ENCODE measurements at regions not wholly inside any gene's neighbourhood (a gene's known extent, or its start where the extent isn't known, plus 50 kb on each side); places are given as distances from the start of the nearest gene placed in this dataset.

DNA sequence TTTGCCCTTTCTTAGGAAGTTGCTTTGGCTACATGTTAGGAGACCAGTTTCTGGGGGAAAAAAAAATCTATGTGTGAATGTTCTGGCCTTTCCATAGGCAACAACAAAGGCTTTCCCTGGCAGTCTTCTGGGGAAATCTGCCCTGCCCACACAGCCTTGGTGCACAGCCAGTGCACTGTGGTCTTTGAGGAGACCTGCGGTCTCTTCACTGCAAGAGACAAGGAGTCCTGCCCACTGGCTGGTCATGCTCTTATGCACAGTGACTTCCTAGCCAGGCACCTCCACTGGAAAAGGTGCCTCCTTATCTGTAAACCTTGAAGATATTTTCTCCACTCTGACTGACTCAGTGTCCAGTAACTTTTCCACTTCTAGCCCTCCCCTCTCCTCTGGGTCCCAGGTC is 155.1 kb downstream of the SUCLA2 start:
- Histone ChIP-seq H3K9me3 (ENCODE audit: low read length) (no peaks in the 10 kb centered on the region), H3K4me2 (ENCODE audit: low read length) (no peak overlapping the region), H3K9me2 (ENCODE audit: insufficient read depth, low read length) (no peaks in the 10 kb centered on the region), H3K9ac (ENCODE audit: low read length) (no peak overlapping the region), H2AFZ (ENCODE audit: low read depth, low read length) (no peak overlapping the region), H3F3A (ENCODE audit: insufficient read depth, low read length, poor library complexity, severe bottlenecking) (no peaks in the 10 kb centered on the region), H3K27ac (ENCODE audit: low read length) (no peak overlapping the region), H3K27me3 (ENCODE audit: insufficient read depth, low read depth, low read length) (no peaks in the 10 kb centered on the region), H3K79me2 (replicated peaks; ENCODE audit: insufficient read depth, low read length) (no peaks in the 10 kb centered on the region), H3K4me3 (ENCODE audit: low read length) (no peak overlapping the region), H3K36me3 (ENCODE audit: insufficient read depth, low read length) (no peaks in the 10 kb centered on the region), H4K20me1 (ENCODE audit: insufficient read depth) (no peaks in the 10 kb centered on the region)
- TF ChIP-seq, protein P1, sequence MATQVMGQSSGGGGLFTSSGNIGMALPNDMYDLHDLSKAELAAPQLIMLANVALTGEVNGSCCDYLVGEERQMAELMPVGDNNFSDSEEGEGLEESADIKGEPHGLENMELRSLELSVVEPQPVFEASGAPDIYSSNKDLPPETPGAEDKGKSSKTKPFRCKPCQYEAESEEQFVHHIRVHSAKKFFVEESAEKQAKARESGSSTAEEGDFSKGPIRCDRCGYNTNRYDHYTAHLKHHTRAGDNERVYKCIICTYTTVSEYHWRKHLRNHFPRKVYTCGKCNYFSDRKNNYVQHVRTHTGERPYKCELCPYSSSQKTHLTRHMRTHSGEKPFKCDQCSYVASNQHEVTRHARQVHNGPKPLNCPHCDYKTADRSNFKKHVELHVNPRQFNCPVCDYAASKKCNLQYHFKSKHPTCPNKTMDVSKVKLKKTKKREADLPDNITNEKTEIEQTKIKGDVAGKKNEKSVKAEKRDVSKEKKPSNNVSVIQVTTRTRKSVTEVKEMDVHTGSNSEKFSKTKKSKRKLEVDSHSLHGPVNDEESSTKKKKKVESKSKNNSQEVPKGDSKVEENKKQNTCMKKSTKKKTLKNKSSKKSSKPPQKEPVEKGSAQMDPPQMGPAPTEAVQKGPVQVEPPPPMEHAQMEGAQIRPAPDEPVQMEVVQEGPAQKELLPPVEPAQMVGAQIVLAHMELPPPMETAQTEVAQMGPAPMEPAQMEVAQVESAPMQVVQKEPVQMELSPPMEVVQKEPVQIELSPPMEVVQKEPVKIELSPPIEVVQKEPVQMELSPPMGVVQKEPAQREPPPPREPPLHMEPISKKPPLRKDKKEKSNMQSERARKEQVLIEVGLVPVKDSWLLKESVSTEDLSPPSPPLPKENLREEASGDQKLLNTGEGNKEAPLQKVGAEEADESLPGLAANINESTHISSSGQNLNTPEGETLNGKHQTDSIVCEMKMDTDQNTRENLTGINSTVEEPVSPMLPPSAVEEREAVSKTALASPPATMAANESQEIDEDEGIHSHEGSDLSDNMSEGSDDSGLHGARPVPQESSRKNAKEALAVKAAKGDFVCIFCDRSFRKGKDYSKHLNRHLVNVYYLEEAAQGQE (IDR thresholded peaks at IDR 0.05; ENCODE audit: borderline replicate concordance): no peak
- TF ChIP-seq, protein P2, sequence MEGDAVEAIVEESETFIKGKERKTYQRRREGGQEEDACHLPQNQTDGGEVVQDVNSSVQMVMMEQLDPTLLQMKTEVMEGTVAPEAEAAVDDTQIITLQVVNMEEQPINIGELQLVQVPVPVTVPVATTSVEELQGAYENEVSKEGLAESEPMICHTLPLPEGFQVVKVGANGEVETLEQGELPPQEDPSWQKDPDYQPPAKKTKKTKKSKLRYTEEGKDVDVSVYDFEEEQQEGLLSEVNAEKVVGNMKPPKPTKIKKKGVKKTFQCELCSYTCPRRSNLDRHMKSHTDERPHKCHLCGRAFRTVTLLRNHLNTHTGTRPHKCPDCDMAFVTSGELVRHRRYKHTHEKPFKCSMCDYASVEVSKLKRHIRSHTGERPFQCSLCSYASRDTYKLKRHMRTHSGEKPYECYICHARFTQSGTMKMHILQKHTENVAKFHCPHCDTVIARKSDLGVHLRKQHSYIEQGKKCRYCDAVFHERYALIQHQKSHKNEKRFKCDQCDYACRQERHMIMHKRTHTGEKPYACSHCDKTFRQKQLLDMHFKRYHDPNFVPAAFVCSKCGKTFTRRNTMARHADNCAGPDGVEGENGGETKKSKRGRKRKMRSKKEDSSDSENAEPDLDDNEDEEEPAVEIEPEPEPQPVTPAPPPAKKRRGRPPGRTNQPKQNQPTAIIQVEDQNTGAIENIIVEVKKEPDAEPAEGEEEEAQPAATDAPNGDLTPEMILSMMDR (IDR thresholded peaks at IDR 0.05; ENCODE audit: poor library complexity, severe bottlenecking): no peak
- TF ChIP-seq TAF1 (IDR thresholded peaks at IDR 0.05; ENCODE audit: low read depth): no peak
- TF ChIP-seq SMC3 (conservative IDR thresholded peaks at IDR 0.05; ENCODE audit: poor library complexity): no peak
- no peak for TF ChIP-seq POLR2AphosphoS5 (IDR thresholded peaks at IDR 0.05)
- no peak for TF ChIP-seq EP300 (conservative IDR thresholded peaks at IDR 0.05; ENCODE audit: poor library complexity, severe bottlenecking)
- TF ChIP-seq RAD21 (conservative IDR thresholded peaks at IDR 0.05): no peak
- TF ChIP-seq MXI1 (conservative IDR thresholded peaks at IDR 0.05; ENCODE audit: poor library complexity, severe bottlenecking): no peak
- no peak for TF ChIP-seq EZH2 (IDR thresholded peaks at IDR 0.05; ENCODE audit: borderline replicate concordance, insufficient read depth, low read length, poor library complexity, severe bottlenecking)

DNA sequence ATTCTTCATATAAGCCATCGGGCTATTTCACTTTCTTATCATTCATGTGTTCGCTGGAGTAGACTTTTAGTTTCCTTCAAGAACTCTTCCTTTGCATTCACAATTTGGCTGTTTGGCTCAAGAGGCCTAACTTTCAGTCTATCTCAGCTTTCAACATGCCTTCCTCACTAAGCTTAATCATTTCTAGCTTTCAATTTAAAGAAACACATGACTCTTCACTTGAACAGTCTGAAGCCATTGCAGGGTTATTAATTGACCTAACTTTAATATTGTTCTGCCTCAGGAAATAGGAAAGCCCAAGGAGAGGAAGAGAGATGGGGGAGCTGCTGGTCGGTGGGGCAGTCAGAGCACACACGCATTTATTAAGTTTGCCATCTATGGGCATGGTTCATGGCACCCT is 158.1 kb downstream of the SUCLA2 start:
- no peaks in the 10 kb centered on the region for H3K36me3 ChIP-seq (ENCODE audit: insufficient read depth, low read length)
- no peak overlapping the region for H3K4me2 ChIP-seq (ENCODE audit: low read length)
- no peaks in the 10 kb centered on the region for H4K20me1 ChIP-seq (ENCODE audit: insufficient read depth)
- no peak for TF ChIP-seq MXI1 (conservative IDR thresholded peaks at IDR 0.05; ENCODE audit: poor library complexity, severe bottlenecking)
- TF ChIP-seq EZH2 (IDR thresholded peaks at IDR 0.05; ENCODE audit: borderline replicate concordance, insufficient read depth, low read length, poor library complexity, severe bottlenecking): no peak
- no peak for TF ChIP-seq TAF1 (IDR thresholded peaks at IDR 0.05; ENCODE audit: low read depth)
- TF ChIP-seq, protein P1 (IDR thresholded peaks at IDR 0.05; ENCODE audit: borderline replicate concordance): no peak
- TF ChIP-seq, protein P2 (IDR thresholded peaks at IDR 0.05; ENCODE audit: poor library complexity, severe bottlenecking): no peak
- TF ChIP-seq RAD21 (conservative IDR thresholded peaks at IDR 0.05): no peak
- no peak for TF ChIP-seq EP300 (conservative IDR thresholded peaks at IDR 0.05; ENCODE audit: poor library complexity, severe bottlenecking)
- no peak for TF ChIP-seq POLR2AphosphoS5 (IDR thresholded peaks at IDR 0.05)
- no peak for TF ChIP-seq SMC3 (conservative IDR thresholded peaks at IDR 0.05; ENCODE audit: poor library complexity)
- H3F3A ChIP-seq (ENCODE audit: insufficient read depth, low read length, poor library complexity, severe bottlenecking): no peaks in the 10 kb centered on the region
- H3K4me3 ChIP-seq (ENCODE audit: low read length): no peak overlapping the region
- H3K27ac ChIP-seq (ENCODE audit: low read length): no peak overlapping the region
- H3K9me3 ChIP-seq (ENCODE audit: low read length): no peaks in the 10 kb centered on the region
- no peaks in the 10 kb centered on the region for H3K9me2 ChIP-seq (ENCODE audit: insufficient read depth, low read length)
- no peaks in the 10 kb centered on the region for H3K27me3 ChIP-seq (ENCODE audit: insufficient read depth, low read depth, low read length)
- no peaks in the 10 kb centered on the region for H3K79me2 ChIP-seq (replicated peaks; ENCODE audit: insufficient read depth, low read length)
- no peak overlapping the region for H3K9ac ChIP-seq (ENCODE audit: low read length)
- H2AFZ ChIP-seq (ENCODE audit: low read depth, low read length): no peak overlapping the region

Measured in neural cell (in vitro differentiated cells).